Neural cell (in vitro differentiated cells): ENCODE measurements at regions not wholly inside any gene's neighbourhood (a gene's known extent, or its start where the extent isn't known, plus 50 kb on each side); places are given as distances from the start of the nearest gene placed in this dataset.

Experiments
- H2AFZ ChIP-seq: fragments of 200-600, 300-800 bp; sonication (generic), shearing (Covaris generic); 2 replicates; pipeline ENCODE4 v1.6.0; 2014; ENCODE audit warnings: low read depth, mild to moderate bottlenecking, antibody characterized with exemption, low read length, moderate library complexity
- H3F3A ChIP-seq: fragments of 200-600 bp; shearing (Covaris generic); 2 replicates; pipeline ENCODE4 v1.6.1; 2016; ENCODE audit warnings: mild to moderate bottlenecking, moderate library complexity, mixed read lengths, antibody characterized with exemption, low read length; ENCODE audit not compliant: insufficient read depth, poor library complexity, severe bottlenecking
- H3K27ac ChIP-seq: fragments of 200-600, 300-800 bp; sonication (generic), shearing (Covaris generic); 2 replicates; pipeline ENCODE4 v1.5.1; 2014; ENCODE audit warnings: mild to moderate bottlenecking, low read length, moderate library complexity
- H3K27me3 ChIP-seq: fragments of 300-800, 200-600 bp; sonication (generic), shearing (Covaris generic); 2 replicates; pipeline ENCODE4 v1.6.0; 2014; ENCODE audit warnings: mild to moderate bottlenecking, low read depth, low read length, moderate library complexity; ENCODE audit not compliant: insufficient read depth
- H3K36me3 ChIP-seq: fragments of 300-800, 200-600 bp; sonication (generic), shearing (Covaris generic); 2 replicates; pipeline ENCODE4 v1.5.1; 2014; ENCODE audit warnings: mild to moderate bottlenecking, antibody characterized with exemption, low read length, moderate library complexity; ENCODE audit not compliant: insufficient read depth
- H3K4me2 ChIP-seq: fragments of 300-800, 200-600 bp; sonication (generic), shearing (Covaris generic); 2 replicates; pipeline ENCODE4 v1.6.0; 2014; ENCODE audit warnings: mild to moderate bottlenecking, low read length
- H3K4me3 ChIP-seq: fragments of 300-800, 200-600 bp; sonication (generic), shearing (Covaris generic); 2 replicates; pipeline ENCODE4 v1.5.1; 2014; ENCODE audit warnings: mild to moderate bottlenecking, low read length, moderate library complexity
- H3K79me2 ChIP-seq: fragments of 200-600 bp; shearing (Covaris generic); replicated peaks from 2 replicates; pipeline ENCODE4 v1.6.0; 2014; ENCODE audit warnings: mild to moderate bottlenecking, low read length, moderate library complexity; ENCODE audit not compliant: insufficient read depth
- H3K9ac ChIP-seq: fragments of 300-800, 200-600 bp; sonication (generic), shearing (Covaris generic); 2 replicates; pipeline ENCODE4 v1.6.1; 2016; ENCODE audit warnings: mild to moderate bottlenecking, low read length, mixed read lengths
- H3K9me2 ChIP-seq: fragments of 200-600 bp; shearing (Covaris generic); 2 replicates; pipeline ENCODE4 v1.6.1; 2016; ENCODE audit warnings: mild to moderate bottlenecking, low read length, mixed read lengths; ENCODE audit not compliant: insufficient read depth
- H3K9me3 ChIP-seq: fragments of 200-600, 300-800 bp; sonication (generic), shearing (Covaris generic); 2 replicates; pipeline ENCODE4 v1.6.1; 2016; ENCODE audit warnings: mild to moderate bottlenecking, mixed run types, low read length, moderate library complexity, mixed read lengths
- H4K20me1 ChIP-seq: fragments of 200-600 bp; shearing (Covaris generic); 2 replicates; pipeline ENCODE4 v1.6.1; 2016; ENCODE audit warnings: mild to moderate bottlenecking, mixed run types; ENCODE audit not compliant: insufficient read depth
- EP300 ChIP-seq: fragments of 450-650 bp; conservative IDR thresholded peaks from 2 replicates; pipeline ENCODE4 v1.6.1; 2014; ENCODE audit warnings: antibody characterized with exemption, mild to moderate bottlenecking, moderate library complexity; ENCODE audit not compliant: poor library complexity, severe bottlenecking
- EZH2 ChIP-seq: fragments of 200-600, 300-800 bp; shearing (Covaris generic), sonication (generic); IDR thresholded peaks from 2 replicates; pipeline ENCODE4 v1.6.1; 2014; ENCODE audit warnings: antibody characterized with exemption, low read length, borderline replicate concordance, mild to moderate bottlenecking; ENCODE audit not compliant: insufficient read depth, poor library complexity, severe bottlenecking
- MXI1 ChIP-seq: fragments of 450-650 bp; conservative IDR thresholded peaks from 2 replicates; pipeline ENCODE4 v1.6.1; 2014; ENCODE audit warnings: antibody characterized with exemption, mild to moderate bottlenecking; ENCODE audit not compliant: poor library complexity, severe bottlenecking
- POLR2AphosphoS5 ChIP-seq: IDR thresholded peaks from 2 replicates; pipeline ENCODE4 v1.6.1; 2012
- RAD21 ChIP-seq: fragments of 450-650 bp; conservative IDR thresholded peaks from 2 replicates; pipeline ENCODE4 v1.6.1; 2014; ENCODE audit warnings: antibody characterized with exemption, mild to moderate bottlenecking, moderate library complexity
- REST ChIP-seq: IDR thresholded peaks from 2 replicates; pipeline ENCODE4 v1.6.1; 2012; ENCODE audit warnings: borderline replicate concordance
- SMC3 ChIP-seq: fragments of 450-650 bp; conservative IDR thresholded peaks from 2 replicates; pipeline ENCODE4 v1.6.1; 2014; ENCODE audit warnings: antibody characterized with exemption, mild to moderate bottlenecking, moderate library complexity; ENCODE audit not compliant: poor library complexity
- TAF1 ChIP-seq: IDR thresholded peaks from 2 replicates; pipeline ENCODE4 v1.6.1; 2012; ENCODE audit warnings: low read depth
- TF ChIP-seq, protein P1 (sequence below): fragments of 450-650 bp; IDR thresholded peaks from 2 replicates; pipeline ENCODE4 v1.5.1; 2014; ENCODE audit warnings: antibody characterized with exemption, mild to moderate bottlenecking, moderate library complexity; ENCODE audit not compliant: poor library complexity, severe bottlenecking

DNA sequence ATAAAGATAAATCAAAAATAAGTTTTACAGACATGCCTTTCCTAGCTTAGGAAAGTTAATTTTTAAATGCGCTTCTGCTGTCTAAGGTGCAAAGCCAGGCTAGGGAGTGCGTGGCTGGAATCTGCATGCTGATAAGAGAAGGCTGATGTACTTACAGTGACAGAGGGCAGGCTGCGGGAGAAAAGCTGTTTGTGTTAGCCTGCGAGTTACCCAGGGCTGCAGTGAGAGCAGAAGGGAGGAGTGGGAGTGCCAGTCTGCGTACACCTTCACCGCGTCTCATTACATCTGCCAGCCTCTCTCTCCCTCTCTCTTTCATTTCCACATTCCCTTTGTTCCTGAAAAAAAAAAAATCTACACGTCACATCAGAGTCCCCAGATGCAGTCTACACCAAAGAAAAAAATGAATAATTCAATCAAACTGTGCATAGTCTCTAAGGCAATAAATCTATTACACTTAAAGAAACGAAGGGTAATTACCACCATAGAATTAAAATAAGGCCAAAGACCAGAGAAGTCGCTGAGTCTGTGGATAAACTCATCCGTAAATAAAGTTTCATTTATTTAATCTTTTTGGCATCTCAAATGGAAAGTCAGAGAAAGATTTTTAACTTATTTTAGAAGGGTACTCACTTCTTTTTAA is 126.4 kb upstream of the C11orf58 start:
- H3K79me2 ChIP-seq: peaks cover 5% of the 10 kb centered on the region
- H3K27ac ChIP-seq: no peak overlapping the region
- H3K9me2 ChIP-seq: no peaks in the 10 kb centered on the region
- TF ChIP-seq, protein P1, sequence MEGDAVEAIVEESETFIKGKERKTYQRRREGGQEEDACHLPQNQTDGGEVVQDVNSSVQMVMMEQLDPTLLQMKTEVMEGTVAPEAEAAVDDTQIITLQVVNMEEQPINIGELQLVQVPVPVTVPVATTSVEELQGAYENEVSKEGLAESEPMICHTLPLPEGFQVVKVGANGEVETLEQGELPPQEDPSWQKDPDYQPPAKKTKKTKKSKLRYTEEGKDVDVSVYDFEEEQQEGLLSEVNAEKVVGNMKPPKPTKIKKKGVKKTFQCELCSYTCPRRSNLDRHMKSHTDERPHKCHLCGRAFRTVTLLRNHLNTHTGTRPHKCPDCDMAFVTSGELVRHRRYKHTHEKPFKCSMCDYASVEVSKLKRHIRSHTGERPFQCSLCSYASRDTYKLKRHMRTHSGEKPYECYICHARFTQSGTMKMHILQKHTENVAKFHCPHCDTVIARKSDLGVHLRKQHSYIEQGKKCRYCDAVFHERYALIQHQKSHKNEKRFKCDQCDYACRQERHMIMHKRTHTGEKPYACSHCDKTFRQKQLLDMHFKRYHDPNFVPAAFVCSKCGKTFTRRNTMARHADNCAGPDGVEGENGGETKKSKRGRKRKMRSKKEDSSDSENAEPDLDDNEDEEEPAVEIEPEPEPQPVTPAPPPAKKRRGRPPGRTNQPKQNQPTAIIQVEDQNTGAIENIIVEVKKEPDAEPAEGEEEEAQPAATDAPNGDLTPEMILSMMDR: no peak
- TF ChIP-seq POLR2AphosphoS5 (no peak), EP300 (no peak), MXI1 (no peak), TAF1 (no peak), REST (no peak), RAD21 (no peak), SMC3 (no peak), EZH2 (no peak)
- H3F3A ChIP-seq: peaks cover 5% of the 10 kb centered on the region
- peak overlapping the region; percentile 84 for H3K4me3 ChIP-seq
- H2AFZ ChIP-seq: no peak overlapping the region
- no peak overlapping the region for H3K9ac ChIP-seq
- H3K9me3 ChIP-seq: no peaks in the 10 kb centered on the region
- H3K36me3 ChIP-seq: no peaks in the 10 kb centered on the region
- peak overlapping the region; percentile 45 for H3K4me2 ChIP-seq
- no peaks in the 10 kb centered on the region for H4K20me1 ChIP-seq
- H3K27me3 ChIP-seq: peaks cover 83% of the 10 kb centered on the region

- Histone ChIP-seq H3F3A (peaks cover 6% of the 10 kb centered on the region), H3K4me2 (no peak overlapping the region), H4K20me1 (no peaks in the 10 kb centered on the region), H3K79me2 (peaks cover 5% of the 10 kb centered on the region), H3K27ac (no peak overlapping the region), H3K9ac (no peak overlapping the region), H3K4me3 (peak overlapping the region; percentile 84), H3K36me3 (no peaks in the 10 kb centered on the region), H3K9me3 (no peaks in the 10 kb centered on the region), H3K9me2 (no peaks in the 10 kb centered on the region), H3K27me3 (peaks cover 89% of the 10 kb centered on the region), H2AFZ (no peak overlapping the region)
- TF ChIP-seq MXI1: no peak
- TF ChIP-seq REST: no peak
- no peak for TF ChIP-seq EZH2
- TF ChIP-seq, protein P1: no peak
- TF ChIP-seq SMC3: no peak
- no peak for TF ChIP-seq POLR2AphosphoS5
- no peak for TF ChIP-seq TAF1
- TF ChIP-seq RAD21: no peak
- TF ChIP-seq EP300: no peak
Observed at GRCh38 chr11:16611401-16611921, 127.0 kb upstream of the C11orf58 start.
